AG04450 (cell line): ENCODE measurements at regions not wholly inside any gene's neighbourhood (a gene's known extent, or its start where the extent isn't known, plus 50 kb on each side); places are given as distances from the start of the nearest gene placed in this dataset.
"Not testable (repeated sequence)": the region's sequence is repeated elsewhere in the genome, so short reads cannot be mapped to it uniquely, and the experiment has no call there.

ENCODE experiments used
- CTCF ChIA-PET: fragments of 300-600, 350-600 bp; formaldehyde crosslinking; extraction: SDS; loops from one replicate; lab custom pipeline; 2022; ENCODE audit warnings: antibody characterized with exemption, inconsistent platforms; lab: Charles Lee
- POLR2A ChIA-PET: fragments of 350-600 bp; formaldehyde crosslinking; extraction: SDS; loops from one replicate; lab custom pipeline; 2021; ENCODE audit warnings: antibody characterized with exemption, inconsistent platforms; lab: Yijun Ruan, JAX
- DNase-seq: peaks from one replicate; pipeline ENCODE4 v3.0.0-alpha.2; 2011; ENCODE audit warnings: low read depth, low spot score
- H3K27ac ChIP-seq: one replicate; pipeline ENCODE4 v1.5.1; 2012; ENCODE audit warnings: low read depth, low read length, control low read depth
- H3K27me3 ChIP-seq: one replicate; pipeline ENCODE4 v1.6.0; 2012; ENCODE audit warnings: low read length; ENCODE audit not compliant: control insufficient read depth, insufficient read depth
- H3K4me3 ChIP-seq: 2 replicates; pipeline ENCODE4 v1.5.1; 2011; ENCODE audit warnings: mild to moderate bottlenecking, low read depth, low read length, control low read depth
- H3K9me3 ChIP-seq: 2 replicates; pipeline ENCODE4 v1.5.1; 2012; ENCODE audit warnings: low read length; ENCODE audit not compliant: control insufficient read depth, insufficient read depth

- H3K9me3 ChIP-seq, POLR2A ChIA-PET, CTCF ChIA-PET, H3K27me3 ChIP-seq, H3K27ac ChIP-seq, DNase-seq, H3K4me3 ChIP-seq: not testable (repeated sequence)
Measured at GRCh38 chr2:87604279-87604818, 143.5 kb upstream of the PLGLB2 start.

GRCh38 chr2:87604980-87605379 lies 142.9 kb upstream of the PLGLB2 start:
- DNase-seq, H3K27me3 ChIP-seq, H3K27ac ChIP-seq, POLR2A ChIA-PET, H3K9me3 ChIP-seq, H3K4me3 ChIP-seq, CTCF ChIA-PET: not testable (repeated sequence)

- H3K9me3 ChIP-seq, H3K27ac ChIP-seq, H3K27me3 ChIP-seq, H3K4me3 ChIP-seq, POLR2A ChIA-PET, CTCF ChIA-PET, DNase-seq: not testable (repeated sequence)
Measured at GRCh38 chr2:87608377-87609166, 139.3 kb upstream of the PLGLB2 start.

GRCh38 chr2:87610974-87611373 lies 136.9 kb upstream of the PLGLB2 start:
- CTCF ChIA-PET, POLR2A ChIA-PET, DNase-seq, H3K27me3 ChIP-seq, H3K27ac ChIP-seq, H3K4me3 ChIP-seq, H3K9me3 ChIP-seq: not testable (repeated sequence)

- H3K4me3 ChIP-seq, H3K27me3 ChIP-seq, CTCF ChIA-PET, H3K27ac ChIP-seq, H3K9me3 ChIP-seq, DNase-seq, POLR2A ChIA-PET: not testable (repeated sequence)
Measured at GRCh38 chr2:87611416-87611815, 136.5 kb upstream of the PLGLB2 start.

GRCh38 chr2:87611956-87612355 lies 135.9 kb upstream of the PLGLB2 start:
- H3K9me3 ChIP-seq, H3K4me3 ChIP-seq, H3K27me3 ChIP-seq, H3K27ac ChIP-seq, DNase-seq, CTCF ChIA-PET, POLR2A ChIA-PET: not testable (repeated sequence)

- H3K27ac ChIP-seq, H3K27me3 ChIP-seq, H3K9me3 ChIP-seq, CTCF ChIA-PET, H3K4me3 ChIP-seq, DNase-seq, POLR2A ChIA-PET: not testable (repeated sequence)
Measured at GRCh38 chr2:87614829-87615434, 133.0 kb upstream of the PLGLB2 start.

- CTCF ChIA-PET = not testable (repeated sequence)
Measured at GRCh38 chr2:87619121-87619520, 128.8 kb upstream of the PLGLB2 start.

GRCh38 chr2:87621139-87621538 lies 126.7 kb upstream of the PLGLB2 start:
- H3K27ac ChIP-seq, CTCF ChIA-PET, POLR2A ChIA-PET, H3K9me3 ChIP-seq, DNase-seq, H3K4me3 ChIP-seq, H3K27me3 ChIP-seq: not testable (repeated sequence)

More at GRCh38 chr2:87619121-87619520, 128.8 kb upstream of the PLGLB2 start:
- H3K9me3 ChIP-seq, H3K4me3 ChIP-seq, H3K27me3 ChIP-seq, DNase-seq, POLR2A ChIA-PET, H3K27ac ChIP-seq: not testable (repeated sequence)

- DNase-seq, CTCF ChIA-PET: not testable (repeated sequence)
Measured at GRCh38 chr2:87622720-87623119, 125.2 kb upstream of the PLGLB2 start.

GRCh38 chr2:87629491-87630458 lies 118.1 kb upstream of the PLGLB2 start:
- peak overlapping the region; percentile 70 for H3K27ac ChIP-seq

More at GRCh38 chr2:87622720-87623119, 125.2 kb upstream of the PLGLB2 start:
- H3K27ac ChIP-seq, H3K27me3 ChIP-seq, H3K4me3 ChIP-seq, POLR2A ChIA-PET, H3K9me3 ChIP-seq: not testable (repeated sequence)

More at GRCh38 chr2:87629491-87630458, 118.1 kb upstream of the PLGLB2 start:
- POLR2A ChIA-PET, H3K4me3 ChIP-seq, H3K9me3 ChIP-seq, H3K27me3 ChIP-seq, CTCF ChIA-PET: not testable (repeated sequence)
- DNase-seq = peak; percentile 75
